T-helper 17 cell (primary cell): ENCODE measurements at regions not wholly inside any gene's neighbourhood (a gene's known extent, or its start where the extent isn't known, plus 50 kb on each side); places are given as distances from the start of the nearest gene placed in this dataset.
"Not testable (repeated sequence)": the region's sequence is repeated elsewhere in the genome, so short reads cannot be mapped to it uniquely, and the experiment has no call there.

Experiments used
- ATAC-seq: fragments of 150-1000 bp; cut with Tn5 transposase; 2 replicates; pipeline ENCODE4 v1.10.0; 2021; ENCODE audit warnings: mild to moderate bottlenecking, moderate library complexity
- DNase-seq, 3 donors: peaks; one replicate each; pipeline versions ENCODE4 v3.0.0 to v3.0.0-alpha.2; 2020 to 2021
- H3K9me3 ChIP-seq: one replicate; pipeline ENCODE4 v1.7.0; 2013; ENCODE audit warnings: low read length, mild to moderate bottlenecking; ENCODE audit not compliant: control insufficient read depth, poor library complexity, severe bottlenecking
- H3K27ac Mint-ChIP-seq: one replicate; pipeline ENCODE4 v1.8.0; 2022; ENCODE audit warnings: mild to moderate bottlenecking, moderate library complexity, mixed read lengths
- H3K27me3 Mint-ChIP-seq: one replicate; pipeline ENCODE4 v1.8.0; 2022; ENCODE audit warnings: mixed read lengths
- H3K36me3 Mint-ChIP-seq: one replicate; pipeline ENCODE4 v1.8.0; 2022; ENCODE audit warnings: low read depth, mixed read lengths
- H3K4me1 Mint-ChIP-seq: one replicate; pipeline ENCODE4 v1.8.0; 2022; ENCODE audit warnings: mild to moderate bottlenecking, mixed read lengths
- H3K4me3 Mint-ChIP-seq: one replicate; pipeline ENCODE4 v1.8.0; 2022; ENCODE audit warnings: mild to moderate bottlenecking, moderate library complexity, mixed read lengths

- H3K9me3 ChIP-seq, result no peaks in the 10 kb centered on the region
- no peak for ATAC-seq
- Mint-ChIP-seq H3K4me3 (no peak overlapping the region), H3K4me1 (no peaks in the 10 kb centered on the region), H3K36me3 (peaks cover 9% of the 10 kb centered on the region), H3K27ac (no peak overlapping the region), H3K27me3 (peaks cover 25% of the 10 kb centered on the region)
- DNase-seq, result no peak
Measured at GRCh38 chr15:79549196-79549595, 117.1 kb downstream of the MINAR1 start.

DNA sequence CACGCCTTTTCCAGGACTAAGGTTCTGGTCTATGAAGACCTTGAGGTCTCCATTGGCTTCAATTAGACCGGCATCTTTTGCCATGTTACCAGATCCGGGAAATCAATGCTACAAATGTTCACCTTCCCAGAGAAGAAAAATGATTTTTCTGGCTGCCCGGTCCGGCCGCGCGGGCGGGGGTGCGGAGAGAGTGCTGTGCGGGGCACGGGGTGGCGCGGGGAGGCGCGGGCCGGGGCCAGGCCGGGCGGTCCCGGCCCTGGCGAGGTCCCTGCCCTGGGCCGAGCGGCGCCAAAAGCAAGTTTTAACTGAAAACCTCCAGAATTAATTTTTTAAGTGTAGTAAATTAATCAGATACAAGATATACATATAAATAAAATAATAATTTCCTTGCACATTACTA, 128.2 kb downstream of the MINAR1 start:
- Mint-ChIP-seq H3K4me1 (no peaks in the 10 kb centered on the region), H3K27me3 (peaks cover 35% of the 10 kb centered on the region)

GRCh38 chr15:79561982-79562381, 129.8 kb downstream of the MINAR1 start:
- H3K4me1 Mint-ChIP-seq, result no peaks in the 10 kb centered on the region
- H3K4me3 Mint-ChIP-seq, result no peak overlapping the region
- H3K9me3 ChIP-seq, result no peaks in the 10 kb centered on the region
- peaks cover 3% of the 10 kb centered on the region for H3K36me3 Mint-ChIP-seq
- H3K27me3 Mint-ChIP-seq, result peaks cover 35% of the 10 kb centered on the region
- DNase-seq, result no peak
- no peak for ATAC-seq
- no peak overlapping the region for H3K27ac Mint-ChIP-seq

More for the DNA sequence above, 128.2 kb downstream of the MINAR1 start:
- DNase-seq (no peak), ATAC-seq (no peak)
- H3K4me3 Mint-ChIP-seq, result no peak overlapping the region
- H3K27ac Mint-ChIP-seq, result no peak overlapping the region
- H3K36me3 Mint-ChIP-seq, result peaks cover 3% of the 10 kb centered on the region
- H3K9me3 ChIP-seq, result no peaks in the 10 kb centered on the region

DNA sequence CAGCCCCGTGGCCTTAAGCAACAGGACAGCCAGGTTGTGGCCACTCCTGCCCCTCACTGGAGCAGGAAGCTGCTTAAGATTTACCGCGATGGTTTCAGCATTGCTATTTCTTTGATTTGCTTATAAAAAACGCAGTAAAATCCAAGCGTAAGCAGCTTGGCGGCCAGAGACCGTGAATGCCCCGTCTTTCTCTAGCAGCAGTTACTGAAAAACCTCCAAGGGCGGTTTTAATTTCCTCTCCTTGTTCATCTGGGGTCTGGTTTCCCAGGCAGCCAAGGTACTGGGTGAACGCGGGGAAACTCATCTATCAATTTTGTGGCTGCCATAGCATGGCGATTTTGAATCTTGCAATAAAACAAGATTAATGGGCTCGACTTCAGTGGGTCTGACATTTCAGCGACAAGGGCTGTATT, 130.3 kb downstream of the MINAR1 start:
- H3K36me3 Mint-ChIP-seq, result peaks cover 3% of the 10 kb centered on the region
- no peak for DNase-seq
- no peak overlapping the region for H3K27ac Mint-ChIP-seq
- ATAC-seq, result no peak
- H3K4me1 Mint-ChIP-seq, result no peaks in the 10 kb centered on the region
- no peak overlapping the region for H3K4me3 Mint-ChIP-seq
- no peaks in the 10 kb centered on the region for H3K9me3 ChIP-seq
- H3K27me3 Mint-ChIP-seq, result peaks cover 35% of the 10 kb centered on the region

GRCh38 chr15:79562899-79563298, 130.8 kb downstream of the MINAR1 start:
- H3K9me3 ChIP-seq, result no peaks in the 10 kb centered on the region
- H3K4me3 Mint-ChIP-seq, result no peak overlapping the region

GRCh38 chr15:79570004-79570403, 137.9 kb downstream of the MINAR1 start:
- H3K36me3 Mint-ChIP-seq, result no peaks in the 10 kb centered on the region
- no peak overlapping the region for H3K27ac Mint-ChIP-seq
- no peaks in the 10 kb centered on the region for H3K27me3 Mint-ChIP-seq
- no peaks in the 10 kb centered on the region for H3K9me3 ChIP-seq
- no peak for DNase-seq
- H3K4me1 Mint-ChIP-seq, result no peaks in the 10 kb centered on the region
- no peak overlapping the region for H3K4me3 Mint-ChIP-seq
- ATAC-seq, result no peak

More at GRCh38 chr15:79562899-79563298, 130.8 kb downstream of the MINAR1 start:
- H3K4me1 Mint-ChIP-seq, result no peaks in the 10 kb centered on the region
- H3K36me3 Mint-ChIP-seq, result peaks cover 3% of the 10 kb centered on the region
- H3K27me3 Mint-ChIP-seq, result peaks cover 35% of the 10 kb centered on the region
- no peak for DNase-seq
- no peak for ATAC-seq
- no peak overlapping the region for H3K27ac Mint-ChIP-seq

DNA sequence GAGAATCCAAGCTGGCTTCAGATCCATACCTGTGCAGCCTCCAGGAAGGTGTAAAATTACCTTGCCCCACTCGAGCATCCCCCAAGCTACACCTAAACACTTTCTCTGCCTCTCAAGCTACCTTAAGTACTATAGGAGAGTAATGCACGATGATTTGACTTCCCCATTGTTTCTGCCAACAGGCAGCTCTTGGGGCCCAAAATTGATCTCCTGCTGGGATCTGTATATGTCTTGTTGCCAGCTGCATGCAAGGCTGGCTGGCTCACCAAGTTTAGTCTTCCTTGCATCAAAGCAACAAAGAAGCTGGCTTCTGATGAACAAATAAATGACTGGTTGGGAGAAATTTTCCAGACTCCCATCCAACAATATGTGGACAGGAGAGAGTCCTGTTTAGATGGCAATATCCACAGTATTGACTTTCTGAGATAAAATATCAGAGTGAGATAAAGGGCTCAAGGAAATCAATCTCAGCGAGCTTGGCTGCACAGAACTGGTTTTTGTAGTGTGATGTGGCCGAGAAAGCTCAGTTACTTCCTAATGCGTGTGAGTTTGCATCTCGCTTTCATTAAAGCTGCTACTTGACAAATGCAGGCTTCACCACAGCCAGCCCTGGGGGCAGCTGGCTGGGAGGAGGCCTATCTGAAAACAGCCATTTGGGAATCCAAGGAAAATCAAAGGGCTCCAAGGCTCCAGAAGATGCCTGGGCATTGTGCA, 140.7 kb downstream of the MINAR1 start:
- no peaks in the 10 kb centered on the region for H3K4me1 Mint-ChIP-seq
- no peak for ATAC-seq

GRCh38 chr15:79574431-79575273, 142.5 kb downstream of the MINAR1 start:
- H3K27ac Mint-ChIP-seq, H3K4me1 Mint-ChIP-seq, H3K27me3 Mint-ChIP-seq, H3K36me3 Mint-ChIP-seq, H3K9me3 ChIP-seq, H3K4me3 Mint-ChIP-seq, DNase-seq, ATAC-seq: not testable (repeated sequence)

More for the DNA sequence above, 140.7 kb downstream of the MINAR1 start:
- DNase-seq, result no peak
- no peaks in the 10 kb centered on the region for H3K36me3 Mint-ChIP-seq
- H3K27ac Mint-ChIP-seq, result no peak overlapping the region
- peaks cover 3% of the 10 kb centered on the region for H3K27me3 Mint-ChIP-seq
- H3K4me3 Mint-ChIP-seq, result no peak overlapping the region
- H3K9me3 ChIP-seq, result no peaks in the 10 kb centered on the region

- no peaks in the 10 kb centered on the region for H3K36me3 Mint-ChIP-seq
- ATAC-seq (no peak), DNase-seq (no peak)
- no peaks in the 10 kb centered on the region for H3K4me1 Mint-ChIP-seq
- no peaks in the 10 kb centered on the region for H3K9me3 ChIP-seq
- H3K27ac Mint-ChIP-seq, result no peak overlapping the region
- no peak overlapping the region for H3K4me3 Mint-ChIP-seq
- H3K27me3 Mint-ChIP-seq, result peaks cover 39% of the 10 kb centered on the region
Measured at GRCh38 chr15:79582650-79583049, 150.5 kb downstream of the MINAR1 start.

DNA sequence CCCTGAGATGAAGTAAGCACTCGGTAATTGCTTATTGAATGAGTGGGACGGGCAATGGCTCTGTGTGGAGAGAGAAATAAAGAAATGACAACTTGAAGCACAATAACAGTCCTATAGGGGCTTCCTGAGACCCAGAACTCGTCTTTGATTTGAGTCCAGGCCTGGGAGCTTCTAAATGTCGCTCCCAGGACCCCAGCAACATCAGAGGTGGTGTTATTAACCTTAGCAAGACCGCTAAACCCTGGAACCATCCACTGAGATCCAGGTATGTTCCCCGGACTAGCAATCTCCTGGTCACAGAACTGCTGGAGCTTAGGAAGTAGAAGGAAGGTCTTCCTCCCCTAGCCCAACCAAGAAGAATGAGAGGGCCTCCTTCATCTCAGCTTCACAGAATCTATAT, 160.0 kb downstream of the MINAR1 start:
- H3K4me3 Mint-ChIP-seq, result no peak overlapping the region
- peaks cover 2% of the 10 kb centered on the region for H3K36me3 Mint-ChIP-seq
- H3K4me1 Mint-ChIP-seq, result no peaks in the 10 kb centered on the region
- no peak for DNase-seq
- ATAC-seq, result no peak
- H3K27ac Mint-ChIP-seq, result no peak overlapping the region
- peaks cover 48% of the 10 kb centered on the region for H3K27me3 Mint-ChIP-seq
- no peaks in the 10 kb centered on the region for H3K9me3 ChIP-seq

- Mint-ChIP-seq H3K36me3 (peaks cover 2% of the 10 kb centered on the region), H3K4me1 (no peaks in the 10 kb centered on the region), H3K27me3 (peaks cover 37% of the 10 kb centered on the region), H3K27ac (no peak overlapping the region), H3K4me3 (no peak overlapping the region)
- H3K9me3 ChIP-seq, result no peaks in the 10 kb centered on the region
- DNase-seq (no peak), ATAC-seq (no peak)
Measured at GRCh38 chr15:79593119-79593869, 161.2 kb downstream of the MINAR1 start.

- Mint-ChIP-seq H3K36me3 (no peaks in the 10 kb centered on the region), H3K27me3 (peaks cover 20% of the 10 kb centered on the region), H3K27ac (no peak overlapping the region), H3K4me1 (no peaks in the 10 kb centered on the region), H3K4me3 (no peak overlapping the region)
- no peak for DNase-seq
- no peaks in the 10 kb centered on the region for H3K9me3 ChIP-seq
- ATAC-seq, result no peak
Measured at GRCh38 chr15:79595306-79595705, 163.2 kb downstream of the MINAR1 start.

DNA sequence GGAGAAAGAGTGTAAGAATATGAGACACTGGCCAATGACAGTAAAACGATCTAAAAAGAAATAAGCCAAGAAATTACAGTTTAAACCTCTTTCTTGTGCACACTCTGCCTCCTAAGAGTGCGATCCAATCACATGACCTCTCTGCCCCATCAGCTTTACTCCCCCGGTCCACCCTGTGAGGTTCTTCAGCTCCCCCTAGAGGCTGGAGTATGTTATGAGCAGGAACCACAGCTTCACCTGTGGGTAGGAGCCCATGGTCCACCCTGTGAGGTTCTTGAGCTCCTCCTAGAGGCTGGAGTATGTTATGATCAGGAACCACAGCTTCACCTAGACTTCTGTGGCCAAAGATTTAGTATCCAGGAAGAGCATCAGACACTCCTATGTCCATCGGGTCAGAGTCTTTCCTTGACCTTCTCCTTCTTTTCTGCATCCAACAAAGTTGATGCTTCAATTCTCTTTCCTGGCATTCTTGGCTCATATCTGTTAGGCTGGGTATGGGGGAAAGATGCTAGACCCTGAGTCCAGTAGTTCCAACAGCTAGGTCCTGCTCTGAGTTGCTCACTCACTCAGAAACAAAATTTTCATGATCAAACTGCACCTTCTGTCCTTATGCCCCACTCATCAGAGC, 164.0 kb downstream of the MINAR1 start:
- Mint-ChIP-seq H3K36me3 (no peaks in the 10 kb centered on the region), H3K27ac (no peak overlapping the region), H3K4me1 (no peaks in the 10 kb centered on the region), H3K27me3 (peaks cover 20% of the 10 kb centered on the region), H3K4me3 (no peak overlapping the region)
- no peaks in the 10 kb centered on the region for H3K9me3 ChIP-seq
- ATAC-seq (peak; percentile 86), DNase-seq (peak in 1 of 3 donors; percentile 8)
